Ecto neural progenitor cell (in vitro differentiated cells): ENCODE measurements at regions not wholly inside any gene's neighbourhood (a gene's known extent, or its start where the extent isn't known, plus 50 kb on each side); places are given as distances from the start of the nearest gene placed in this dataset.

Experiments used
- DNase-seq: peaks from one replicate; pipeline ENCODE4 v3.0.0-alpha.2; 2018; ENCODE audit warnings: low spot score

GRCh38 chr12:85352016-85352415 is 72.0 kb downstream of the ALX1 start:
- DNase-seq = no peak

DNA sequence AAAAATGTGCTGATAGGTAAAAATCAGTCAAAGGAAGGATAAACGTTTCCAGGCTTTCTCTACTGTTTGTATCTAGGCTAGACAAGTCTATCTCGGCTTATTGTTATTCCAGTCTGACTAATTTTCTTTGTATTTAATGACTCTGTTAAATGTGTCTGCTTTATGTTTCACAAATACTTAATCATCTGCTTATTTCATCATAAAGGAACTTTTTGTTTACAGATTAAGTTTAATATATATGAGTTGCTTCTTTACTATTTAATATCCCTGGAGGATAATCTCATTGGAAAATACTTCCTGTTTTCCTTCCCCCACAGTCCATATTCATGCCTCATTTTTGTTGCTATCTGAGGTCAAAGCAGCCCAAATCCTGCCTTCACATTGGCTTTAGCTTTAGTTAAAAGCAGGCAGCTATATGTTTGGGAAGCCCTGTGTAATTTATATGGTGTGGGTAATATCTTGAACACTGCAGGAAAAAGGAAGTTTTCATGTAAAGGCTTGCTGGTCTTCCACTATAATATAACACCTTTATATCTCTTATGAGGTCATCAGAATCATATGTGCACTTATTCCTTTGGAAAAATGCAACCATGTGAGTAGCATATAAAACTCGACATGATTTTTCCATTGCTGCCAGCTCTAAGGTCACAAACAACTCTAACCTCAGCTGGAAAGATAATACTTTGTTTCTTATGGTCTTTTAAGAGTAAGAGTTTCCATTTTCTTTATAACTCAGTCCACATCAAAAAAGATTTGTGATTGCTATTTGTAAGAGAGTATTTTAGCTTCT is 76.8 kb downstream of the ALX1 start:
- no peak for DNase-seq

- DNase-seq = no peak
These were observed 77.6 kb downstream of the ALX1 start for GRCh38 chr12:85357609-85358008.

GRCh38 chr12:85358715-85359114 is 78.7 kb downstream of the ALX1 start:
- no peak for DNase-seq

- DNase-seq = no peak
These were observed 83.6 kb downstream of the ALX1 start for GRCh38 chr12:85363382-85364190.

- DNase-seq = no peak
These were observed 87.9 kb downstream of the ALX1 start for GRCh38 chr12:85367936-85368335.

GRCh38 chr12:85369365-85370154 is 89.5 kb downstream of the ALX1 start:
- DNase-seq = no peak

- DNase-seq = no peak
These were observed 93.0 kb downstream of the ALX1 start for GRCh38 chr12:85373045-85373444.

- no peak for DNase-seq
These were observed 95.0 kb downstream of the ALX1 start for GRCh38 chr12:85374981-85375380.

- no peak for DNase-seq
These were observed 105.4 kb downstream of the ALX1 start for GRCh38 chr12:85385406-85385805.

DNA sequence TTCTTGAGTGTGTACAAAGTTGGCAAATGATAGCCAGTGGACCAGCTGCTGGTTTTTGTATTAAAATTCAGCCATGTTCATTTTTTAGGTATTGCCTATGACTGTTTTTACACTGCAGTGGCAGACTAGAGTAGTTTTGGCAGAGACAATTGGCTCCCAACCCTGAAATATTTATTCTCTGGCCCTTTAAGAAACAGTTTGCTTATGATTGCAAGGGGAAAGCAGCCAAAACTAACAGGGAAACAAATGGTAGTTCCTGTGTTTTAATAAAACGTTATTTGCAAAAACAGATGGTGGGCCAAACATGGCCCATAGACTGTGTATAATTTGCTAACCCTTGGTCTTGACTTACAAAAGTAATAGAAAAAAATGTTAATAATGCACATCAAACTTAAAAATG is 110.2 kb downstream of the ALX1 start:
- no peak for DNase-seq

- DNase-seq = no peak
These were observed 112.5 kb downstream of the ALX1 start for GRCh38 chr12:85392508-85392907.

- no peak for DNase-seq
These were observed 113.6 kb downstream of the ALX1 start for GRCh38 chr12:85393606-85394005.

DNA sequence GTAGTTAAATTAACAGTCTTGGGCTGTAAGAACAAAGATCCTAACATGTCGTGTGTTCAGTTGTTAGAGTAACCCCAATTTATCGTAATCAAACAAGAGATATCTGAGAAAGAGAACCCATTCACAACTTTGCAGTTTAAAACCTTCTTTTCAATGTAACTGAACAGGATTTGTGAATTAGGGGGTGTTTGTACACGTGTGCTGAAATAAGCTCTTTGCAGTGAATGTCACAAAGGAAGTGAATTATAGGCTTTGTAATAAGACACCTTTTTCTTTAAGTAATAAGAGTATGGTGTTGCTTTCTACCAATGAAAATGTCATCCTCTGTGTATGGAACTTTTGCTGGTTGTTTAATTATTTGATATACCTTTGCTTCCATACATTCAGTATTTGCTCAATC is 114.0 kb downstream of the ALX1 start:
- DNase-seq = no peak

DNA sequence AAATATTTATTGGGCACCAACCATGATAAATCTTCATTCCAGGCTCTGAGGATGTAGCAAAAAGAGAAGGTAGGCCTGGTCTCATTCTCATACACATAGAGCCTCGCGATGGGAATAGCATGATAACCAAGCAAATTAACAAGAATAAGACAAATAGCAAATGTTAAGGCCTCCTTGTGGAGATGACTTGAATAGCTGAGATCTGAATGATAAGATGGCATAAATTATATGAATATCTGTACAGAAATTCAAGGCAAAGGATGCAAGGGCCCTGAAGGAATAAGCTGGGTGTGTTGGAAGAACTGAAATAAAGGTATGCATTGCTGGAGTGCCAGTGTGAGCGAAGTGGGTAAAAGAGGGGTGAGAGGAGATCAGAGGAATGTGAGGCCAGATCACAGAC is 114.8 kb downstream of the ALX1 start:
- DNase-seq = no peak

DNA sequence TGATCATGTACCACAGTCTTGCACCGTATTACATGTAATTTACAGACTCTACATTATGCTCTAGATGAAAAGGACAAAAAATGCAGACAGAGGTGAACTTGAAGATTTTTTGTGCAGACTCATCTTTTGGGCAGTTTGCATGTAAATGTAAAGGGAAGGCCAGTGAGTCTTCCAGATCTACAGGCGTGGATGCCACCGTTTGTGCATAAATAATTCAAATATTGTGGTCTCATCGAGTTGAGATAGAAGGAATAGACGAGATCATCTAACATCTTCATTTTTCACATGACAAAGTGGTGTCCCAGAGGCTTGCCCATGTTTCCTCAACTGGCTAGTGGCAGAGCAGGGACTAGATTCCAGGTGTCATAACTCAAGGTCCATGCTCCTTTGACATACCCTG is 125.2 kb downstream of the ALX1 start:
- DNase-seq = no peak

DNA sequence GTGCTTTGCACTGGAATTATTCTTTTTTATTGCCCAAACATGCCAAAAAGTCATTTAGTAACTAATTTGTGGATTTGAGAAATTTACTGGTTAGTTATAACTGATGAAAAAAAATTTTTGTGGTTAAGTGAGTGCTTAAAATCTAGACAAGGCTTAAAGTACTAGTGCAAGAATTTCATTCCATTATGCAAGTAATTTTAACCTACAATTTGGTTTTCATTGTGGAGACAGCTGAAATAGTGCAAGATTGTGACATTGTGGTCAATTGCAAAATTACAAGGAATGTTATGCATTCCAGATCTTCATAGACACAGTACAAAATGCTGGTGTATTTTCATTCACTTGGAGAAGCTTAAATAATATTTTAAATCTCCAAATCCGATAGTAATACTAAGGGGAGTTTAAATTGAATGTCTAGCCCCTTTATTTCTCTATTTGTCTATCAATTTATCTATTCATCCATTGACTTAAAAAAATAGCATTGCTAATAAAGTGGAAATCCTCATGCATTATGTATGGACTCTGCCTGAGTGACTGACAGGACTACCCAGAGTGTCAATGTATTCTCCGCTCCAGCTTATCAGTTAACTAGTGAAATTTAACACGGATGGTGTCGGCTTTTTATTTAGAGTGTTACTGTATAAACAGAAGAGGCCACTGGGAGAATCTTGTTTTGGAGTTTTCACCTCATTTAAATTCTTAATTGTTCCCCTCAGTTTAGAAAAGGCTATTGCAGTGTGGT is 125.9 kb downstream of the ALX1 start:
- DNase-seq = no peak

GRCh38 chr12:85413266-85413665 is 133.2 kb downstream of the ALX1 start:
- no peak for DNase-seq

DNA sequence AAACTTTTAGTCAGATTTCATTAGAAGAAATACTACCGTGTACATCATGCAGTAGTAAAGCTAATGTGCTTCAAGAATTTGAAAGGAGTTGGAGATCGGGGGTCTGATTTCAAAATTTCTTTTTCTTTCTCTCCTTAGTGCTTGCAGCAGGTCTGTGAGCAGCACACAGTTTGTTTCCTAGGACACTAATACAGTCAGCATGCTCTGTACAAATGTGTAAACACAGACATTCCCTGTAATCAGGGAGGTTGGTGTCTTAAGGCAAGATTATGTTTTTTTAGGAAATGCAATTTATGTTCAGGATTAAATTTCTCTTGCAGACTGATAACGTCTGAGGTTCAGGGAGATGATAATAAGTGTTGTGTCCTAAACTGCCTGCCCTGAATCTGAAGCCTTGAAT is 142.7 kb downstream of the ALX1 start:
- no peak for DNase-seq

DNA sequence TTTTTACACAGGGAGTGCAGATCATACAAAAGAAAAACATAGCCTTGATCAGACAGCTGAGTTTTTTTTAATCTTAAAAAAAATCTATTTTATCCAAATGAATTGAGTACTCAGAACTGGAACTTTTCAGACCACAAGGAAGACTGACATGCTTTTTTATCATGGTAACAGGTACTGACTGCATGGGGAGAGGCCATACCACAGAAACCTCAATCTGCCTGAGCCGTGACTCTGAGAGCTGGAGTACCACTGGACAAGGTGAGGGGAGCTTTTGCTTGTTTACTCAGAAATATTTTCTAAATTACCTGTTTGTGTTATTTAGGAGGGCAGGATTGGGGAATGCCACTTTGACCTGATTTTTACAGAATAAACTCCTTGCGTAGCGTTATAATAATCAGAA is 143.9 kb downstream of the ALX1 start:
- DNase-seq = no peak

DNA sequence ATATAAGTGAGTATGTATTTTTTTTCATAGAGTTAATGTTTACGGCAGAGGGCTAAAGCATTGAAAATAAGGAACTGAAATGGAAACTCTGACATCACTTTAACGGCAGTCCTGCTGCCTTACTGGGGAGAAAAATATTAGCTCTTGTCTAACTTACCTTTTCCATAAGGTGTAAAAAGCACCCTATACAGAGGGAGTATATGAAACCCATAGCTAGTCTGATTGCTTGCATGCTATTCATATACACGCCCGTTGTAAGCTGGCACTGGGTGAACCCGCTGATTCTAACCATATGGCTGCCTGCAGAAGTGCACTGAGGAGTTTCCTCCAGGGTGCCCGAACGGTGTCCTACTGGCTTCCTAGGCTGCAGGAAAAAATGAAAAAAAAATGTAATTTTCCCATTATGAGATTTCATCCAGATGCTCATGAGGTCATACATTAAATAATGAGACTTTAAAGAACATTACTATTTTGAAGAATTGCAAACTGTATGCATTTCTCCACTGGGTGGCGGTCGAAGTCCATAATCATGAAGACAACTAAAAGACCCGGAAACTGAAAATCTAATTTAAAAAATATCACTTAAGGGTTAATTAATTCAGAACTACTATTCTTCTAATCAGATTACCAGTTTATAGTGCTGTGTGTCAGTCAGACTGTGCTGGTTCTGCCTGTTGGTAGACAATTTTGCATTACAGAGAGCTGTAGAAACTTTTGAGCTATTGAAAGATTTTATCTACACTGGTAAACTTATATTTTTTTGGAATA is 144.7 kb downstream of the ALX1 start:
- DNase-seq = no peak

- no peak for DNase-seq
These were observed 145.3 kb downstream of the ALX1 start for GRCh38 chr12:85425349-85425612.
